GM23338 (cell line): ENCODE measurements at regions not wholly inside any gene's neighbourhood (a gene's known extent, or its start where the extent isn't known, plus 50 kb on each side); places are given as distances from the start of the nearest gene placed in this dataset.

Source experiments
- ATAC-seq: fragments of 200-7000 bp; cut with Tn5 transposase; 3 replicates; pipeline ENCODE4 v1.9.1; 2020
- DNase-seq: peaks from one replicate; pipeline ENCODE4 v3.0.0-alpha.2; 2015; ENCODE audit warnings: low spot score
- H2AFZ ChIP-seq: fragments of 200-600 bp; sonication (generic); 2 replicates; pipeline ENCODE4 v1.8.0; 2016; ENCODE audit warnings: antibody characterized with exemption, mild to moderate bottlenecking, moderate library complexity
- H3F3A ChIP-seq: fragments of 200-600 bp; sonication (generic); replicated peaks from 2 replicates; pipeline ENCODE4 v1.8.0; 2017; ENCODE audit warnings: antibody characterized with exemption, mixed run types, low read depth
- H3K27ac ChIP-seq: fragments of 200-600 bp; sonication (generic); 2 replicates; pipeline ENCODE4 v1.6.1; 2016; ENCODE audit warnings: low read depth
- H3K27me3 ChIP-seq: fragments of 200-600 bp; sonication (generic); 2 replicates; pipeline ENCODE4 v1.8.0; 2016; ENCODE audit warnings: mild to moderate bottlenecking, mixed run types, moderate library complexity; ENCODE audit not compliant: insufficient read depth
- H3K36me3 ChIP-seq: fragments of 200-600 bp; sonication (generic); 2 replicates; pipeline ENCODE4 v1.8.0; 2016; ENCODE audit warnings: mild to moderate bottlenecking; ENCODE audit not compliant: insufficient read depth
- H3K4me1 ChIP-seq: fragments of 200-600 bp; sonication (generic); 2 replicates; pipeline ENCODE4 v1.8.0; 2016; ENCODE audit warnings: mild to moderate bottlenecking, moderate library complexity; ENCODE audit not compliant: insufficient read depth
- H3K4me2 ChIP-seq: fragments of 200-600 bp; sonication (generic); 2 replicates; pipeline ENCODE4 v1.7.1; 2017; ENCODE audit warnings: mixed run types
- H3K4me3 ChIP-seq: fragments of 200-600 bp; sonication (generic); 2 replicates; pipeline ENCODE4 v1.6.1; 2016; ENCODE audit warnings: mixed run types
- H3K79me2 ChIP-seq: fragments of 200-600 bp; sonication (generic); replicated peaks from 2 replicates; pipeline ENCODE4 v1.8.0; 2017; ENCODE audit warnings: mild to moderate bottlenecking; ENCODE audit not compliant: insufficient read depth
- H3K9me2 ChIP-seq: fragments of 200-600 bp; sonication (generic); 2 replicates; pipeline ENCODE4 v1.8.0; 2017; ENCODE audit not compliant: insufficient read depth
- H4K20me1 ChIP-seq: fragments of 200-600 bp; sonication (generic); replicated peaks from 2 replicates; pipeline ENCODE4 v1.8.0; 2017; ENCODE audit warnings: mild to moderate bottlenecking; ENCODE audit not compliant: insufficient read depth
- H3K27ac Mint-ChIP-seq: 2 replicates; pipeline ENCODE4 v1.8.0; 2020; ENCODE audit warnings: inconsistent platforms, mild to moderate bottlenecking, moderate library complexity, mixed read lengths
- H3K27me3 Mint-ChIP-seq: 3 replicates; pipeline ENCODE4 v1.8.0; 2022; ENCODE audit warnings: low read depth, mild to moderate bottlenecking, moderate library complexity, mixed read lengths, inconsistent platforms; ENCODE audit not compliant: insufficient read depth, poor library complexity
- H3K36me3 Mint-ChIP-seq: 3 replicates; pipeline ENCODE4 v1.8.0; 2021; ENCODE audit warnings: low read depth, mild to moderate bottlenecking, inconsistent platforms, moderate library complexity, mixed read lengths
- H3K4me1 Mint-ChIP-seq: 3 replicates; pipeline ENCODE4 v1.8.0; 2020; ENCODE audit warnings: mild to moderate bottlenecking, inconsistent platforms, mixed read lengths
- H3K4me3 Mint-ChIP-seq: 3 replicates; pipeline ENCODE4 v1.8.0; 2021; ENCODE audit warnings: moderate library complexity, mild to moderate bottlenecking, inconsistent platforms, mixed read lengths
- H3K9me3 Mint-ChIP-seq: 3 replicates; pipeline ENCODE4 v1.8.0; 2020; ENCODE audit warnings: moderate library complexity, mild to moderate bottlenecking, inconsistent platforms, mixed read lengths
- CREB1 ChIP-seq: fragments of 250-450 bp; sonication (Bioruptor Pico); IDR thresholded peaks from 2 replicates; pipeline ENCODE4 v1.5.0; 2020; ENCODE audit warnings: low read depth, mild to moderate bottlenecking, moderate library complexity
- EZH2 ChIP-seq: fragments of 200-600 bp; sonication (generic); IDR thresholded peaks from one replicate; pipeline ENCODE4 v1.8.0; 2017; ENCODE audit warnings: antibody characterized with exemption, mild to moderate bottlenecking, low read depth; ENCODE audit not compliant: unreplicated experiment
- EZH2phosphoT487 ChIP-seq: fragments of 200-600 bp; sonication (generic); IDR thresholded peaks from one replicate; pipeline ENCODE4 v1.8.1; 2018; ENCODE audit warnings: antibody characterized with exemption; ENCODE audit not compliant: unreplicated experiment
- JUNB ChIP-seq: IDR thresholded peaks from one replicate; pipeline ENCODE4 v1.6.1; 2016; ENCODE audit warnings: antibody characterized with exemption; ENCODE audit not compliant: unreplicated experiment
- NANOG ChIP-seq: IDR thresholded peaks from 2 replicates; pipeline ENCODE4 v1.6.1; 2016; ENCODE audit warnings: antibody characterized with exemption, borderline replicate concordance
- POLR2AphosphoS5 ChIP-seq: IDR thresholded peaks from 2 replicates; pipeline ENCODE4 v1.6.1; 2016; ENCODE audit warnings: antibody characterized with exemption, low read depth
- REST ChIP-seq: IDR thresholded peaks from one replicate; pipeline ENCODE4 v1.6.1; 2018; ENCODE audit warnings: antibody characterized with exemption; ENCODE audit not compliant: unreplicated experiment
- ZNF114 ChIP-seq: fragments of 250-450 bp; sonication (Bioruptor Pico); IDR thresholded peaks from 2 replicates; pipeline ENCODE4 v1.5.0; 2020; ENCODE audit warnings: mild to moderate bottlenecking, moderate library complexity
- ZNF331 ChIP-seq: fragments of 250-450 bp; sonication (Bioruptor Pico); IDR thresholded peaks from 2 replicates; pipeline ENCODE4 v1.5.0; 2020; ENCODE audit warnings: low read depth, mild to moderate bottlenecking, moderate library complexity
- TF ChIP-seq, protein P1 (sequence below), 2 experiments: fragments of 200-600 bp in 1 of 2; sonication (generic) in 1 of 2; conservative IDR thresholded peaks; 2 replicates each; pipeline versions ENCODE4 v1.5.1 to v1.6.1; 2016 to 2017; ENCODE audit warnings: antibody characterized with exemption in 2 of 2, low read depth in 2 of 2, mild to moderate bottlenecking in 2 of 2, moderate library complexity in 1 of 2
- TF ChIP-seq, protein P2 (sequence below): IDR thresholded peaks from 2 replicates; pipeline ENCODE4 v1.6.1; 2016; ENCODE audit warnings: antibody characterized with exemption

DNA sequence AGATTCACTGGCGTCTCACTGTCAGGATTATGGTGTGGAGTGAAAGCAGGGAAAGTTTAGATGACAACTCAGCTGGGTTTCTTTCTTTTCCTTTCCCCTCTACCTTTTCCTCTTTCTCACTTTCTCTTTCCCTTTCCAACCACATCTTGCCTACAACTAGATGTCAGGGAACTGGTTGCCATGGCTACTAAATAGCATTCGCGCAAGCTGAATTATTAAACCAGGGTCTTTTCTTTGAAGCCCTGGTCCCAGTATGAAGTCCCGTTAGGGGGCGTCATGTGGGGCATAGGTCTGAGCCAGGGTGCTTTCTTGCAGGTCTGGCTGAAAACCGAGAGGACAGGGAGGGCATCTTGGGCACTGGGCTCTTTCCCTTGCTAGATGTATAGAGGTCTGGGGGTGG, 168.4 kb upstream of the CACNA1E start:
- H3K27me3 Mint-ChIP-seq, result peaks cover 51% of the 10 kb centered on the region
- peaks cover 21% of the 10 kb centered on the region for H3K4me1 Mint-ChIP-seq
- Histone ChIP-seq H3K4me3 (no peak overlapping the region), H3K27ac (no peak overlapping the region), H4K20me1 (no peaks in the 10 kb centered on the region), H3K9me2 (no peaks in the 10 kb centered on the region), H3K27me3 (peaks cover 60% of the 10 kb centered on the region), H3K79me2 (no peaks in the 10 kb centered on the region), H2AFZ (no peak overlapping the region), H3K4me1 (peaks cover 21% of the 10 kb centered on the region; the same call in 1 of the 2 replicates), H3K4me2 (0 out of 2 replicates have a peak overlapping the region, but pooled peaks have one; percentile 48), H3K36me3 (no peaks in the 10 kb centered on the region), H3F3A (no peaks in the 10 kb centered on the region)
- TF ChIP-seq, protein P1, sequence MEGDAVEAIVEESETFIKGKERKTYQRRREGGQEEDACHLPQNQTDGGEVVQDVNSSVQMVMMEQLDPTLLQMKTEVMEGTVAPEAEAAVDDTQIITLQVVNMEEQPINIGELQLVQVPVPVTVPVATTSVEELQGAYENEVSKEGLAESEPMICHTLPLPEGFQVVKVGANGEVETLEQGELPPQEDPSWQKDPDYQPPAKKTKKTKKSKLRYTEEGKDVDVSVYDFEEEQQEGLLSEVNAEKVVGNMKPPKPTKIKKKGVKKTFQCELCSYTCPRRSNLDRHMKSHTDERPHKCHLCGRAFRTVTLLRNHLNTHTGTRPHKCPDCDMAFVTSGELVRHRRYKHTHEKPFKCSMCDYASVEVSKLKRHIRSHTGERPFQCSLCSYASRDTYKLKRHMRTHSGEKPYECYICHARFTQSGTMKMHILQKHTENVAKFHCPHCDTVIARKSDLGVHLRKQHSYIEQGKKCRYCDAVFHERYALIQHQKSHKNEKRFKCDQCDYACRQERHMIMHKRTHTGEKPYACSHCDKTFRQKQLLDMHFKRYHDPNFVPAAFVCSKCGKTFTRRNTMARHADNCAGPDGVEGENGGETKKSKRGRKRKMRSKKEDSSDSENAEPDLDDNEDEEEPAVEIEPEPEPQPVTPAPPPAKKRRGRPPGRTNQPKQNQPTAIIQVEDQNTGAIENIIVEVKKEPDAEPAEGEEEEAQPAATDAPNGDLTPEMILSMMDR (conservative IDR thresholded peaks at IDR 0.05; ENCODE audit: low read depth in 2 of 2), result peak in 1 of 2 experiments; percentile 36; a peak in 2 of 4 replicates
- TF ChIP-seq CREB1 (CRISPR knock-in tag), result no peak
- DNase-seq (peak; percentile 59), ATAC-seq (no peak)
- no peaks in the 10 kb centered on the region for H3K9me3 Mint-ChIP-seq
- no peaks in the 10 kb centered on the region for H3K36me3 Mint-ChIP-seq
- no peak overlapping the region for H3K4me3 Mint-ChIP-seq
- H3K27ac Mint-ChIP-seq, result no peak overlapping the region

GRCh38 chr1:181317261-181317930, 165.9 kb upstream of the CACNA1E start:
- Histone ChIP-seq H3K36me3 (no peaks in the 10 kb centered on the region), H3K79me2 (no peaks in the 10 kb centered on the region), H4K20me1 (no peaks in the 10 kb centered on the region), H3K9me2 (no peaks in the 10 kb centered on the region), H3K4me3 (peak overlapping the region; percentile 77), H3K27ac (no peak overlapping the region), H3K4me2 (peak overlapping the region; percentile 95), H2AFZ (peak overlapping the region; percentile 97), H3K27me3 (peaks cover 77% of the 10 kb centered on the region), H3F3A (no peaks in the 10 kb centered on the region), H3K4me1 (peaks cover 21% of the 10 kb centered on the region; the same call in 1 of the 2 replicates)
- Mint-ChIP-seq H3K4me3 (peak overlapping the region; percentile 86), H3K27me3 (peaks cover 55% of the 10 kb centered on the region), H3K36me3 (no peaks in the 10 kb centered on the region; the same call in 2 of the 3 replicates), H3K9me3 (no peaks in the 10 kb centered on the region), H3K4me1 (peaks cover 21% of the 10 kb centered on the region), H3K27ac (no peak overlapping the region)
- DNase-seq (no peak), ATAC-seq (peak; percentile 8)
- TF ChIP-seq CREB1 (CRISPR knock-in tag), result no peak
- TF ChIP-seq, protein P1 (conservative IDR thresholded peaks at IDR 0.05; ENCODE audit: low read depth in 2 of 2), result no peak
- peak; percentile 30 for TF ChIP-seq EZH2phosphoT487
- no peak for TF ChIP-seq NANOG
- TF ChIP-seq ZNF331, result no peak
- TF ChIP-seq POLR2AphosphoS5, result no peak
- TF ChIP-seq, protein P2, sequence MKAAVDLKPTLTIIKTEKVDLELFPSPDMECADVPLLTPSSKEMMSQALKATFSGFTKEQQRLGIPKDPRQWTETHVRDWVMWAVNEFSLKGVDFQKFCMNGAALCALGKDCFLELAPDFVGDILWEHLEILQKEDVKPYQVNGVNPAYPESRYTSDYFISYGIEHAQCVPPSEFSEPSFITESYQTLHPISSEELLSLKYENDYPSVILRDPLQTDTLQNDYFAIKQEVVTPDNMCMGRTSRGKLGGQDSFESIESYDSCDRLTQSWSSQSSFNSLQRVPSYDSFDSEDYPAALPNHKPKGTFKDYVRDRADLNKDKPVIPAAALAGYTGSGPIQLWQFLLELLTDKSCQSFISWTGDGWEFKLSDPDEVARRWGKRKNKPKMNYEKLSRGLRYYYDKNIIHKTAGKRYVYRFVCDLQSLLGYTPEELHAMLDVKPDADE, result no peak
- peak; percentile 71 for TF ChIP-seq EZH2
- no peak for TF ChIP-seq JUNB
- no peak for TF ChIP-seq ZNF114
- no peak for TF ChIP-seq REST
